ENCODE measurements at regions not wholly inside any gene's neighbourhood (a gene's known extent, or its start where the extent isn't known, plus 50 kb on each side); places are given as distances from the start of the nearest gene placed in this dataset.

- DNase-seq (ENCODE audit: low read depth in 2 of 2), result no peak
Measured at GRCh38 chr14:94924189-94924588, 154.3 kb upstream of the GSC start.

- DNase-seq (ENCODE audit: low read depth in 2 of 2), result no peak
Measured at GRCh38 chr14:94923786-94924185, 153.9 kb upstream of the GSC start.

DNA sequence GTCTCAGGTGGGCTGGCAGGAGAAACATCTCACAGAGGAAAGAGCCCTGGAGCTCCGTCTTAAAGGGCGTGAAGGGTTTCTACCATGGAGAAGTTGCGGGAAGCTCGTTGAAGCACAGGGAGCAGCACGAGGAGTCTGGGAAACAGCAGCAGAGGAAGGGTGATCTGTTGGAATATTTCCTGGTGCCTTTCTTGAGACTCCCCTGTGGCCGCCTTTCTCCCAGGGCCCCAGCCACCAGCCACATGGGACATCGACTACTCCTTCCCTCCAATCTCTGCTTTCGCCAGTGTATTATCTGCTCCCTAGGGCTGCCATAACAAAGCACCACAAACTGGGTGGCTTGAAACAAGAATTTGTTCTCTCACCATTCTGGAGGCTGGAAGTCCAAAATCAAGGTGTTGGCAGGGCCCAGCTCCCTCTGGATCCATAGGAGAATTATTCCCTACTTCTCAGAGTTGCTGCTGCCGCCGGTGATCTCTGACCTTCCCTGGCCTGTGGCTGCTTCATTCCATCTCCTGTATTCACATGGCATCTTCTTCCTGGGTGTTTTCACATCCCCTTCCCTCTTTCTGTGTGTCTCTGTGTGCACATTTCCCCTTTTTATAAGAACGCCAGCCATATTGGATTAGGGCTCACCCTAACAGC is 152.8 kb upstream of the GSC start:
- DNase-seq (ENCODE audit: low read depth in 2 of 2), result no peak

DNA sequence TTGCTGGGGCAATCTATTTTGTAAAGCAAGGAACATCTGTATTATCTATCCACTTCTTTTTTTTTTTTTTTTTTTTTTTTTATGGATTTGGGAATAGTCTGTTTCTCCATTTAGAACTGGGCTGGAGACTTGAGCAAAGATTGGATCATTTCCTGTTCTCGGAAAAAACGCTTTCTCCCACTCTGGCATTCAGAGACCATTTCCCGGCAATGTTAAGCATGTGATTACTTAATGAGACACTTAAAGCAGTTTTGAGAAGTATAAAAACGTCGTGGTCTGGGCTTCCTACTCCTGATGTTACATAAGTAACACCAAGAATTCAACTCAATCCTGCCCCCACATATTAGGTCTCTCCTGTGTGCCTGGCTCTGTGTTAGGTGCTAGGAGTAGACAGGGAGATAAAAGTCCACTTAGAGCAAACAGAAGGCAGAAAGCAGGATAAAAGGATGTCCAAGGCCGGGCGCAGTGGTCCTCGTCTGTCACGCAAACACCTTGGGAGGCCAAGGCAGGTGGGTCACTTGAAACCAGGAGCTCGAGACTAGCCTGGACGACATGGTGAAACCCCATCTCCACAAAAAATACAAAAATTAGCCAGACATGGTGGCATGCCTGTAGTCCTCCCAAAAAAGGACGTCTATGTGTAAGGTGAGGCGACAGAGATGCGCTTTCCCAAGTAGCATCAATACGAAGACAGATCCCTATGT is 152.1 kb upstream of the GSC start:
- DNase-seq (ENCODE audit: low read depth in 2 of 2), result no peak

GRCh38 chr14:94921456-94921855 is 151.5 kb upstream of the GSC start:
- no peak for DNase-seq (ENCODE audit: low read depth in 2 of 2)

DNA sequence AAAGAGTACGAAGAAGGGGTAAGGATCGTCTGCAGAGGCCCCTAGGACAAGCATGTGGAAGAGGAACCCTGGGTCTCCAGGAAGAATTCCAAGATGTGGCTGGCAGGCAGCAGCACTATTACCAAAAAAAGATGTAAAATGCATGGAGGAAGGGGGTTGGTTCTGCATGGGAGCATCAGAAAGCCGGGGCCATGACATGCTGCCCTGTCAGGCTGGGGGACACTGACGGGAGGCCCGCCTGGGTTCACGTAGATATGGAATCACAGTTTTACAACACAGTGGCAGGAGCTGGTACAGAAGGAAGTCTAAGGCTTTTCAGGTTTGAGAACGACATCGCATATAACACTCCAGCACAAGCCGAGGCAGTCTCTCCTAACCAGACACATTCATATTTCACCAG is 150.0 kb upstream of the GSC start:
- no peak for DNase-seq (ENCODE audit: low read depth in 2 of 2)

- no peak for DNase-seq (ENCODE audit: low read depth in 2 of 2)
Measured at GRCh38 chr14:94918896-94919295, 149.0 kb upstream of the GSC start.

DNA sequence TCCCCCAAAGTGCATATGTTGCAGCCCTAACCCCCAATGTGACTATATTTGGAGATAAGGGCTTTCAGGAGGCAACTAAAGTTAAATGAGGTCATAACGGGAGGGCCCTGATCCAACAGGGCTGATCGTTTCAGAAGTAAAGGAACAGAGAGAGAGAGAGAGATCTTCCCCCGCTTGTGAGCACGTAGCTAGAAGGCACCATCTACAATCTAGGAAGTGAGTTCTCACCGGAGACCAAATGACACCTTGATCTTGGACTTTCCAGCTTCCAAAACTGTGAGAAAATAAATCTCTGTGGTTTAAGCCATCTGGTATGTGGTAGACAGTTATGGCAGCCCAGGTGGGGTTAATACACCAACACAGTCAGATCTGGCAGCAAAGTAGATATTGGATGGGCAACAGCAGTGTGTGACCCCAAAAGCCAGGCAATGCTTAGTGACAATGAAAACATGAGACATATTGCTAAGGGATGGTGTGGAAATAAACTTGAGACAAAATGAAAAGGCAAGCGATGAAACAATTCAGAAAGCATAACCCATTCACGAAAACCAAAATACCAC is 147.2 kb upstream of the GSC start:
- no peak for DNase-seq (ENCODE audit: low read depth in 2 of 2)

DNA sequence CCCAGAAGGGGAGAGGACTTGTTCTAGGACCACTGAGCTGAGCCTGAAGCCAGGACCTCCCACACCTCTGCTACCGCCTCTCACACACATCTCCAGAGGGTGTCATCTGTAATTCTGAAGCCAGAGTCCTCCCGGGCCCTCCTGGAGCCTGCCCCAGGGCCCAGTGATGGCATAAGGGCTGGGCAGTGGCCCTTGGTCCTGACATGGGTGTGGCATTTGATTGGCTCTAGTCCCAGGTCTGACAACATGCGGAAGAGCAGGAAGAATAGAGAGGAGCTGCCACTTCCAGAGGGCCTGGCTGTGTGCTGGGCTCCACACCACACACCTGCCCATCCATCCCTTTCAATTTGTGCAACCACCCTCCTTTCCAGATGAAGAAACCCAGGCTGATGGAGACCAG is 144.3 kb upstream of the GSC start:
- no peak for DNase-seq (ENCODE audit: low read depth in 2 of 2)

DNA sequence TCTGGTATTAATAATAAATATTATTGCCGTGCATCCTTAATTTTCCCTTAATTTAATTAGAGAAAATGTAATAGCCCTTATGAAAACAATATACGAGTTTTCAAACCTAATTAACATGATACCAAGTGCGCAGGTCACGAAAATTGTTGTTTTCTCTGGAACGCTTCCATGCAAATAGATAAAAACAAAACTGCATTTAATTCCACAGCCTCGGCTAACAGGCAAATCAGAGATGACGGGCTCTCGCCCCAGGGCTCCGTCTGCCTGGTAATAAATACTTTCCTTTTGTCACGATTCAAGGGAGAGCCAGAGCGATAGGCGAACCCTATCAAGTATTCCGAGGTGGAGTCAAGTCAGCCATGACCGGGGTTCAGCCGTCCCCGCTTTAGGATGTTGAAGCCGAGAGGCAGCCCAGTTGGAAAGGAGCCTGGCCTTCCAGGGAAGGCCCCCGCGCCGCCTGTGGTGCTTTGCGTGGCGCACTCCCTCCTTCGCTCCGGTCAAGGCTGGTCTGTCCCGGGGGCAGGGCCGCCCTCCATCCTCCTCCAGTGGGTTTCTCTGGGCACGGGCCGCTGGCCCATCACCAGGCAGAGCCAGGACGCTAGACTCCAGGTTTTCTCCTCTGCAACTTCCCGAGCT is 137.8 kb upstream of the GSC start:
- no peak for DNase-seq (ENCODE audit: low read depth in 2 of 2)

DNA sequence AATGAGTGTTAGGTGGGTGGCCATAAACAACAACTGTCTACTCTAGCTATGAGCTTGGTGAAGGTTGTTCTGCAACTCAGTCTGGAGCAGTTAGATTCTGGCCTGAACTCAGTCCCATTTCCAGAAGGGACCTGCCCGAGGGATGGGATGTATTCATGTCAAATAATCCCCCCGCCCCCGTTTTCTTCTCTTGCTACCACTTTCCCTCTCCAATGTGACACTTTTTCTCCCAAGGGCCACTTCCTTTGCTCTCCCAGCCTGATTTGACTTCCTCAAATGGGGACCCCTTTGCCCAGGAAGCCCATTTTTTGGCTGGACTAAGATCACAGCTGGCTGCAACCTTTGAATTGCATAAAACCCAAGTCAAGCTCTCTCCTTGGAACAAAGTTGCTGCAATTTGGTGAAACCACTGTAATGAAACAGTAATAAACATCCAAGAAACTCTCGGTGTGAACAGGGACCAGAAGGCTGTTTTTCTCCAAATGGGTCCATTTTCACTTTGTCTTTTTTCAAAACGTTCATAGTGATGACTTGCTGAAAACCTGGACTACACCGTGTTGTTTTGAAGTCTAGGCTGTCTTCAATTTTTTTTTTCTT is 137.2 kb upstream of the GSC start:
- DNase-seq (ENCODE audit: low read depth in 2 of 2), result no peak

- no peak for DNase-seq (ENCODE audit: low read depth in 2 of 2)
Measured at GRCh38 chr14:94906577-94906976, 136.7 kb upstream of the GSC start.

DNA sequence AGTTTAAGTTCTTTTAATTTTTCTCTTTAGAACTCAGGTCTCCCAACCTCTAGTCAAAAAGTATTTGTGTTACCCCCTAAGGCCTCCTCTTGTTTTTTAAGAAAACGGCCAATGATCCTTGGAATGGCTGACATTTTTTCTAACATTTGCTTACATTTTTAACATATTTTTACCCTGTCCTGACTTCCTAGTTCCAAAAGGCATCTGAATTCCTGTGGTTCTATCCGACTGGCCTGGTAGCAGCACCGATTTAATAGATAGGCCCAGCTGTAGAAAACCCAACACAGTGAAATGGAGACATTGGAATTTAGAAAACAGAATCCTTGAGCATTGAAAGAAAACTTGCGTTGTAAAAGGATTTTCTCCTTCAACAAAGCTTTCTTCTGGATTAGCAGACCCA is 134.7 kb upstream of the GSC start:
- no peak for DNase-seq (ENCODE audit: low read depth in 2 of 2)

GRCh38 chr14:94903883-94904282 is 134.0 kb upstream of the GSC start:
- DNase-seq (ENCODE audit: low read depth in 2 of 2), result no peak

DNA sequence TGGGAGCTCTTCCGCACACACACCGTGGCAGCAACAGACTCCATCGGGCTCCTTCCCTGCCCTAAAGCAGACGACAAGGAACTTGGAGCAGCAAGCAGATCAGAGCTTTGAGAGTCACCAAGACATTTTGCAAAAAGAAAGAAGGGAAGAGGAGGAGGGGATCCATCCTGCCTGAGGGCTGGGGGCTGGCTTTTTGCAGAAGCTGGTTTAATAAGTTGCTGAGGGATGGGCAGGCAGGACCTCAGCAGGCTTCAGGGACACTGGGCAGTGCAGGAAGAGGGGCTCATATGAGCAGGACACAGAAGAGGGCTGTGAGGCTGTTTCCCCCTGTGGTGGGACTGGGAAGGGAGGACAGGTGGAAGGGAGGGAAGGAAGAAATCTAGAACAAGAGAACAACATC is 133.4 kb upstream of the GSC start:
- no peak for DNase-seq (ENCODE audit: low read depth in 2 of 2)

- no peak for DNase-seq (ENCODE audit: low read depth in 2 of 2)
Measured at GRCh38 chr14:94897561-94897960, 127.6 kb upstream of the GSC start.

DNA sequence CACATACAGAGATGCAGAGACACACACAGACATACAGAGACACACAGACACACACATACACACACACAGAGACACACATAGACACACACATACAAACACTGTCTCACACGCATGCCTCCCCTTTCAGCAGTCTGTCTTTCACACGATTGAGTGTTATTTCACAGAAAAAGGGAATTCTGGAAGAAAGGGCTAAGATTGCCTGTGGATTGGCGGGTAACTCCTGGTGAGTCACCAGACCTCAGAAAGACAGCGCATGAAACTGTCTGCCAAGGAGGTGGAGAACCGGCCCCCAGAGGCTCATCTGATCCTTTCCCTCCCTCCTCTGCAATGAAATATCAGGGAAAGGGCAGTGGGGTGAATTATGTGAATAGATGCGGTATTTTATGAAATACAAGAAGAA is 127.2 kb upstream of the GSC start:
- DNase-seq (ENCODE audit: low read depth in 2 of 2), result no peak

DNA sequence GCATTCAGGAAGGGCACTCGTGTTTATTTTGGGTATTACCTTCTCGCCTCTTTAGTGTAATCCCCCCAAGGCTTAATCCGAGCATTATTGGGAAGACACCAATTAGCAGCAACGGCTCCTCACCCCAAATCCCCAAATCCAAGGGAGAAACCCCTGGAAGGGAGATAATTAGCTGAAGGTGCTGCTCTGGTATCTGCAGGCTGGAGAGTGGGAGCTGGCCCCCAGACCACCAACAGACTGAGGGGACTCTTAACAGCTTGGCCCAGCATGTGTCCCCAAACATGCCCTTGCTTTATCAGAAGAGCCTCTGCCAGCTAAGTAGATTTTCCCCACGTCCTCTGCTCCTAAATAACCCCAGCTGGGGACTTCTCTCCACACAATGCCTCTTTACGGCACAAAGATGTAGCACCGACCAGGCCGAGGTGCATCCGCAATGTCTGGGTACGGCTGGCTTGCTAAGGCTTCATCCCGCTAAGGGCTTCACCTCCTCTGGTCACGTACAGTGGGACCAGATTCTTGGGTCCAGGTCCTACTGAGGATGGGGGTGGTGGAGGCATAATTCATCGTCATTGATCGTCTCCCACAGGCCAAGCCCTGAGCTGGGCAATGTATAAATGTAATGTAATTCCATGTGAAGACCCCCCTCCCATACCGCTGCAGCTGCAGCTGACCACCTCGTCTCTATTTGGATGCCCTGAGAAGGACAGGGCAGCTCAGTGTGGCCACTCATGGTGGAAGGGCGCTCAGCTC is 123.7 kb upstream of the GSC start:
- no peak for DNase-seq (ENCODE audit: low read depth in 2 of 2)

DNA sequence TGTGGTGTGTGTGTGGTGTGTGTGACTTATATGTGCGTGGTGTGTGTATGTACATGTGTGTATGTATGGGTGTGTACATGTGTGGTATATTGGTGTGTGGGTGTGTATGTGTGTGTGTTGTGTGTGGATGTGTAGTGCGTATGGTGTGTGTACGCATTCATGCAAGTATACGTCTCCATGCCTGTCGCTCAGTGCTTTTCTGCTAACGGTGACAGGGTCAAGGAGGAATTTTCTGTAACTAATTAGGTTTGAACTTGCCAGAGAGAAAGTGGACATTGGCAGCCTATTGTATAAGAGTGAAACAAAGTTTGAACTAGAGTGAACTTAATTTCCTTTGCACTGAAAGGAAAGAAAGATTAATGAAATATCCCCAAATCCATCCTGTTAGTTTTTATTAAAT is 120.9 kb upstream of the GSC start:
- DNase-seq (ENCODE audit: low read depth in 2 of 2), result no peak

GRCh38 chr14:94889520-94890312 is 119.8 kb upstream of the GSC start:
- no peak for DNase-seq (ENCODE audit: low read depth in 2 of 2)

GRCh38 chr14:94888121-94888520 is 118.2 kb upstream of the GSC start:
- DNase-seq (ENCODE audit: low read depth in 2 of 2), result no peak
